Fibroblast of pulmonary artery (primary cell): ENCODE measurements at regions not wholly inside any gene's neighbourhood (a gene's known extent, or its start where the extent isn't known, plus 50 kb on each side); places are given as distances from the start of the nearest gene placed in this dataset.
A peak's percentile ranks its signal among the peaks of the same experiment; 100 is the strongest.

Experiments used
- DNase-seq: peaks from one replicate; pipeline ENCODE4 v3.0.0-alpha.2; 2010; ENCODE audit warnings: low read depth
- H3K4me3 ChIP-seq: replicated peaks from 2 replicates; pipeline ENCODE4 v1.5.1; 2011; ENCODE audit warnings: low read depth, mild to moderate bottlenecking, control low read depth, low read length, moderate library complexity
- CTCF ChIP-seq: IDR thresholded peaks from 2 replicates; pipeline ENCODE4 v1.5.1; 2011; ENCODE audit warnings: mild to moderate bottlenecking, control low read depth, low read length, inconsistent platforms; ENCODE audit errors: missing control alignments

GRCh38 chr6:11353921-11354389 lies 121.5 kb upstream of the NEDD9 start:
- peak; percentile 96 for DNase-seq
- no peak overlapping the region for H3K4me3 ChIP-seq
- no peak for TF ChIP-seq CTCF

GRCh38 chr6:11350294-11350693 lies 117.8 kb upstream of the NEDD9 start:
- peak; percentile 50 for DNase-seq
- no peak overlapping the region for H3K4me3 ChIP-seq
- no peak for TF ChIP-seq CTCF

GRCh38 chr6:11349880-11350279 lies 117.4 kb upstream of the NEDD9 start:
- no peak overlapping the region for H3K4me3 ChIP-seq
- DNase-seq, result no peak
- no peak for TF ChIP-seq CTCF

GRCh38 chr6:11346516-11346915 lies 114.0 kb upstream of the NEDD9 start:
- TF ChIP-seq CTCF, result no peak
- no peak for DNase-seq
- H3K4me3 ChIP-seq, result no peak overlapping the region

- TF ChIP-seq CTCF, result no peak
- H3K4me3 ChIP-seq, result no peak overlapping the region
- no peak for DNase-seq
These were observed 113.1 kb upstream of the NEDD9 start for GRCh38 chr6:11345536-11345935.

- no peak for TF ChIP-seq CTCF
- DNase-seq, result no peak
- no peak overlapping the region for H3K4me3 ChIP-seq
These were observed 111.7 kb upstream of the NEDD9 start for GRCh38 chr6:11343963-11344723.

- H3K4me3 ChIP-seq, result no peak overlapping the region
- no peak for TF ChIP-seq CTCF
- peak; percentile 68 for DNase-seq
These were observed 109.4 kb upstream of the NEDD9 start for GRCh38 chr6:11341867-11342266.
